Fibroblast of lung (primary cell): ENCODE measurements at regions not wholly inside any gene's neighbourhood (a gene's known extent, or its start where the extent isn't known, plus 50 kb on each side); places are given as distances from the start of the nearest gene placed in this dataset.

Experiments used
- EZH2 ChIP-seq: IDR thresholded peaks from 2 replicates; pipeline ENCODE4 v1.5.1; 2012; ENCODE audit warnings: low read length, control low read depth, mild to moderate bottlenecking; ENCODE audit errors: missing control alignments
- TF ChIP-seq, protein P1 (sequence below), 2 donors: IDR thresholded peaks in 1 of 2; conservative IDR thresholded peaks in 1 of 2; 1 replicate in 1 of 2; 2 replicates in 1 of 2; pipeline ENCODE4 v1.5.1; 2011 to 2012; ENCODE audit warnings: low read length in 2 of 2, control low read depth in 1 of 2, inconsistent platforms in 1 of 2, low read depth in 1 of 2, mild to moderate bottlenecking in 1 of 2

DNA sequence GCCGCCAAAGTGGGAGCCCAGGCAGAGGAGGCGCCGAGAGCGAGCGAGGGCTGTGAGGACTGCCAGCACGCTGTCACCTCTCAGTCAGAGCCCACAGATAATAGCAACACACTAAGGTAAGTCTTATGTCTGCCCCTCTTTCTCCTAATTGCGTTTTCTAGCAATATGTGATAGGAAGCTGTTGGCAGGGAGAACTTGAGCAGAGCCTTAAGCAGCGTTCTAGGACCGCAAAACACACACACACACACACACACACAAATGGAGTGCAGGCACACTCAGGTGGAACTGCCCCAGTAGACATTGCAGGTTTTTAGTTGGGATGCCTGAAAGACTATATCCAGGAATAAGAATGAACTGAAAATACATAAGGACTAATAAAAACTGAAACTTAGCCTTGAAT is 1188.5 kb downstream of the NXPH1 start:
- TF ChIP-seq, protein P1, sequence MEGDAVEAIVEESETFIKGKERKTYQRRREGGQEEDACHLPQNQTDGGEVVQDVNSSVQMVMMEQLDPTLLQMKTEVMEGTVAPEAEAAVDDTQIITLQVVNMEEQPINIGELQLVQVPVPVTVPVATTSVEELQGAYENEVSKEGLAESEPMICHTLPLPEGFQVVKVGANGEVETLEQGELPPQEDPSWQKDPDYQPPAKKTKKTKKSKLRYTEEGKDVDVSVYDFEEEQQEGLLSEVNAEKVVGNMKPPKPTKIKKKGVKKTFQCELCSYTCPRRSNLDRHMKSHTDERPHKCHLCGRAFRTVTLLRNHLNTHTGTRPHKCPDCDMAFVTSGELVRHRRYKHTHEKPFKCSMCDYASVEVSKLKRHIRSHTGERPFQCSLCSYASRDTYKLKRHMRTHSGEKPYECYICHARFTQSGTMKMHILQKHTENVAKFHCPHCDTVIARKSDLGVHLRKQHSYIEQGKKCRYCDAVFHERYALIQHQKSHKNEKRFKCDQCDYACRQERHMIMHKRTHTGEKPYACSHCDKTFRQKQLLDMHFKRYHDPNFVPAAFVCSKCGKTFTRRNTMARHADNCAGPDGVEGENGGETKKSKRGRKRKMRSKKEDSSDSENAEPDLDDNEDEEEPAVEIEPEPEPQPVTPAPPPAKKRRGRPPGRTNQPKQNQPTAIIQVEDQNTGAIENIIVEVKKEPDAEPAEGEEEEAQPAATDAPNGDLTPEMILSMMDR (conservative IDR thresholded peaks at IDR 0.05 in 1 of 2, IDR thresholded peaks at IDR 0.05 in 1 of 2; ENCODE audit: low read depth in 1 of 2, low read length in 2 of 2), result no peak
- TF ChIP-seq EZH2, result no peak
